Body of pancreas (tissue), 4 donors: ENCODE measurements at regions not wholly inside any gene's neighbourhood (a gene's known extent, or its start where the extent isn't known, plus 50 kb on each side); places are given as distances from the start of the nearest gene placed in this dataset.

ENCODE experiments used
- ATAC-seq: fragments of 150-250 bp; one replicate; pipeline ENCODE4 v1.9.1; 2016
- DNase-seq, 4 donors: peaks; one replicate each; pipeline ENCODE4 v3.0.0-alpha.2; 2019
- H3K27ac ChIP-seq, 4 donors: fragments of 200-600 bp; sonication (generic); 1 replicate in 3 of 4; 2 replicates in 1 of 4; pipeline versions ENCODE4 v1.5.1 to v1.6.1; 2016 to 2019; ENCODE audit warnings: mild to moderate bottlenecking in 1 of 4, mixed read lengths in 1 of 4, moderate library complexity in 1 of 4
- H3K27me3 ChIP-seq, 2 donors: fragments of 200-600 bp; sonication (generic); one replicate each; pipeline ENCODE4 v1.6.0; 2016; ENCODE audit warnings: mild to moderate bottlenecking in 1 of 2
- H3K36me3 ChIP-seq, 2 donors: fragments of 200-600 bp; sonication (generic); replicated peaks in 1 of 2; 2 replicates each; pipeline ENCODE4 v1.5.1; 2016; ENCODE audit warnings: low read depth in 2 of 2; ENCODE audit not compliant: insufficient read depth in 1 of 2
- H3K4me1 ChIP-seq: fragments of 200-600 bp; sonication (generic); one replicate; pipeline ENCODE4 v1.6.0; 2016
- H3K4me3 ChIP-seq, 2 donors: fragments of 200-600 bp; sonication (generic); 1 replicate in 1 of 2; 2 replicates in 1 of 2; pipeline ENCODE4 v1.5.1; 2016 to 2019
- H3K9me3 ChIP-seq, 3 donors: fragments of 200-600 bp; sonication (generic); 1 replicate in 2 of 3; 2 replicates in 1 of 3; pipeline ENCODE4 v1.5.1; 2016
- POLR2A ChIP-seq, 3 donors: fragments of 450-650 bp; IDR thresholded peaks; one replicate each; pipeline ENCODE4 v1.6.1; 2016; ENCODE audit warnings: antibody characterized with exemption in 3 of 3, mild to moderate bottlenecking in 2 of 3
- WGBS, 2 donors: methylation state at CpG; one replicate each; pipeline ENCODE4 v1.1.5; 2017; 5-methylcytosine and 5-hydroxymethylcytosine counted together
- intact Hi-C: fragments of 100-400 bp; cut with DNase I; formaldehyde crosslinking; loops from one replicate; pipeline ENCODE4 v1.15.1; 2023
- TF ChIP-seq, protein P1 (sequence below), 7 experiments: fragments of 450-650 bp in 4 of 7; fragments of 200-600 bp in 3 of 7; sonication (generic) in 3 of 7; IDR thresholded peaks; one replicate each; pipeline ENCODE4 v1.5.1; 2016 to 2019; ENCODE audit warnings: antibody characterized with exemption in 7 of 7

GRCh38 chr5:92556747-92557146 is 1024.3 kb downstream of the NR2F1-AS1 start:
- H3K36me3 ChIP-seq, result no peaks in the 10 kb centered on the region
- 93 to 97% methylated on average over 1 of the region's 1 CpG for WGBS, 2 donors
- H3K4me3 ChIP-seq, result no peak overlapping the region
- H3K4me1 ChIP-seq, result no peaks in the 10 kb centered on the region
- intact Hi-C loops, result no loop called here
- no peak for TF ChIP-seq POLR2A (IDR thresholded peaks at IDR 0.05)
- TF ChIP-seq, protein P1, sequence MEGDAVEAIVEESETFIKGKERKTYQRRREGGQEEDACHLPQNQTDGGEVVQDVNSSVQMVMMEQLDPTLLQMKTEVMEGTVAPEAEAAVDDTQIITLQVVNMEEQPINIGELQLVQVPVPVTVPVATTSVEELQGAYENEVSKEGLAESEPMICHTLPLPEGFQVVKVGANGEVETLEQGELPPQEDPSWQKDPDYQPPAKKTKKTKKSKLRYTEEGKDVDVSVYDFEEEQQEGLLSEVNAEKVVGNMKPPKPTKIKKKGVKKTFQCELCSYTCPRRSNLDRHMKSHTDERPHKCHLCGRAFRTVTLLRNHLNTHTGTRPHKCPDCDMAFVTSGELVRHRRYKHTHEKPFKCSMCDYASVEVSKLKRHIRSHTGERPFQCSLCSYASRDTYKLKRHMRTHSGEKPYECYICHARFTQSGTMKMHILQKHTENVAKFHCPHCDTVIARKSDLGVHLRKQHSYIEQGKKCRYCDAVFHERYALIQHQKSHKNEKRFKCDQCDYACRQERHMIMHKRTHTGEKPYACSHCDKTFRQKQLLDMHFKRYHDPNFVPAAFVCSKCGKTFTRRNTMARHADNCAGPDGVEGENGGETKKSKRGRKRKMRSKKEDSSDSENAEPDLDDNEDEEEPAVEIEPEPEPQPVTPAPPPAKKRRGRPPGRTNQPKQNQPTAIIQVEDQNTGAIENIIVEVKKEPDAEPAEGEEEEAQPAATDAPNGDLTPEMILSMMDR (IDR thresholded peaks at IDR 0.05), result no peak
- no peak overlapping the region for H3K27ac ChIP-seq
- no peak for DNase-seq
- no peaks in the 10 kb centered on the region for H3K9me3 ChIP-seq
- H3K27me3 ChIP-seq, result no peaks in the 10 kb centered on the region
- no peak for ATAC-seq

GRCh38 chr5:92554447-92555085 is 1026.5 kb downstream of the NR2F1-AS1 start:
- no peak overlapping the region for H3K27ac ChIP-seq
- no peak overlapping the region for H3K4me3 ChIP-seq
- intact Hi-C loops, result no loop called here
- no peak for DNase-seq
- TF ChIP-seq POLR2A (IDR thresholded peaks at IDR 0.05), result no peak
- TF ChIP-seq, protein P1 (IDR thresholded peaks at IDR 0.05), result no peak
- ATAC-seq, result no peak
- WGBS, 2 donors, result 73 to 85% methylated on average over 1 of the region's 1 CpG
- no peaks in the 10 kb centered on the region for H3K9me3 ChIP-seq
- no peaks in the 10 kb centered on the region for H3K27me3 ChIP-seq
- H3K36me3 ChIP-seq, result no peaks in the 10 kb centered on the region
- no peaks in the 10 kb centered on the region for H3K4me1 ChIP-seq

DNA sequence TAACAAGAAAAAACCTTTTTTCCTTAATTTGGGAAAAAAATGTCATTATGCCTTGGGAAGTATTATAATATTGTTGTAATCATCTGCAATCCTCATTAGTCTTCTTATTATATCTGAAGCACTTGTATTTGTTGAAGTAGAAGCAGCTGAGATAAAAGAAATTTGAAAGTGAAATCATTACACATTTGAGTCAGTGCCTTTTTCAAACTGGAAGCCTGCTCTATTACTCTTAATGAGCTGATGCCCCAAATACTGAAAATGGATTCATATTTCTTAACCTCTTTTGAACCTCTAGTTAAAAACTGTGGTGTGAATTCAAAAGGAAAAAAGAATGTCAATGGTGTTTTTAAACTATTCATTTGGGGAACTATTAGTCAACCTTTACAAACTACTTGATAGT is 1027.7 kb downstream of the NR2F1-AS1 start:
- Histone ChIP-seq H3K27me3 (no peaks in the 10 kb centered on the region), H3K4me3 (no peak overlapping the region), H3K36me3 (no peaks in the 10 kb centered on the region), H3K9me3 (no peaks in the 10 kb centered on the region), H3K4me1 (no peaks in the 10 kb centered on the region), H3K27ac (no peak overlapping the region)
- no peak for TF ChIP-seq POLR2A (IDR thresholded peaks at IDR 0.05)
- TF ChIP-seq, protein P1 (IDR thresholded peaks at IDR 0.05), result no peak
- intact Hi-C loops, result no loop called here
- ATAC-seq (no peak), DNase-seq (no peak)

GRCh38 chr5:92552206-92553160 is 1028.5 kb downstream of the NR2F1-AS1 start:
- TF ChIP-seq, protein P1 (IDR thresholded peaks at IDR 0.05), result no peak
- no peak for TF ChIP-seq POLR2A (IDR thresholded peaks at IDR 0.05)
- WGBS, 2 donors, result 31 to 36% methylated on average over 8 of the region's 8 CpGs
- Histone ChIP-seq H3K4me3 (no peak overlapping the region), H3K9me3 (no peaks in the 10 kb centered on the region), H3K4me1 (no peaks in the 10 kb centered on the region), H3K27me3 (no peaks in the 10 kb centered on the region), H3K27ac (no peak overlapping the region), H3K36me3 (no peaks in the 10 kb centered on the region)
- intact Hi-C loops, result no loop called here
- DNase-seq (no peak), ATAC-seq (no peak)
